ENCODE measurements at regions not wholly inside any gene's neighbourhood (a gene's known extent, or its start where the extent isn't known, plus 50 kb on each side); places are given as distances from the start of the nearest gene placed in this dataset.

DNA sequence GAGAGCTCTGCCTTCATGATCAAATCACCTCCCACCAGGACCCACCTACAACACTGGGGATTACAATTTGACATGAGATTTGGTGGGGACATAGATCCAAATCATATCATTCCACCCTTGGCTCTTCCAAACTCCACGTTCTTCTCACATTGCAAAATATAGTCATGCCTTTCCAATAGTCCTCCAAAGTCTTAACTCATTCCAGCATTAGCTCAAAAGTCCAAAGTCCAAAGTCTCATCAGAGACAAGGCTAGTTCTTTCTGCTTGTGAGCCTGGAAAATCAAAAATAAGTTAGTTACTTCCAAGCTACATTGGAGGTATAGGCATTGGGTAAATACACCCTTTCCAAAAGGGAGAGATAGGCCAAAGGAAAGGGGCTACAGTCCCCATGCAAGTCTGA lies 186.9 kb upstream of the PAPPA start:
- no peak for DNase-seq

DNA sequence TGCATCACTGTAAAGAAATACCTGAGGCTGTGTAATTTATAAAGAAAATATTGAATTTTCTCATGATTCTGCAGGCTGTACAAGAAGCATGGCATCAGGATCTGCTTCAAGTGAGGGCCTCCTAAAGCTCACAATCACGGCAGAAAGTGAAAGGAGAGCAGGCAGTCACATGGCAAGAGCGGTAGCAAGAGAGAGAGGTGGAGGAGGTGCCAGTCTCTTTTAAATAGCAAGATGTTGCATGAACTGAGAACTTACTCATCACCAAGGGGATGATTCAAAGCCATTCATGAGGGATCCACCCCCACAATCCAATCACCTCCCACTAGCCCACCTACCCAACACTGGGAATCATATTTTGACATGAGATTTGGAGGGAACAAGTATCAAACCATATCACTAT lies 184.5 kb upstream of the PAPPA start:
- no peak for DNase-seq

DNA sequence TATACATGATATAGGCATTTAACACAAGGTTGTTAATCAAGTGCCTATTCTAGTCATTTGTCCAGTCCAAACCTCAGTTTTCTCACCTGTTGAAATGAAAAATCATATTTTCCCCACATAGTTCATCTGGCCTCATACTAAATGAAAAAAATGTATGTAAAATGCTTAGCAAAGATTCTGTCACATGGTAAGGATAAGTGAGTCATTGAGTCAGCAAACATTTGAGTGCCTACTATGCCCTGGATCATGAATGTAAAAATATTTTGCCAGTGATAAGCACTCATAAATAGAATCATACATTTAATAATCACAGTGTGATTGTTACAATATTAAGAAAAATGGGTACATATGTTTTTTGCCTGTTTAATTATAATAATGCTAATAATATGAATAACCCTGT lies 181.2 kb upstream of the PAPPA start:
- DNase-seq: no peak

- DNase-seq: peak; percentile 30
These were observed 180.6 kb upstream of the PAPPA start for GRCh38 chr9:115972843-115973595.

GRCh38 chr9:115976781-115977180 lies 176.8 kb upstream of the PAPPA start:
- DNase-seq: no peak

DNA sequence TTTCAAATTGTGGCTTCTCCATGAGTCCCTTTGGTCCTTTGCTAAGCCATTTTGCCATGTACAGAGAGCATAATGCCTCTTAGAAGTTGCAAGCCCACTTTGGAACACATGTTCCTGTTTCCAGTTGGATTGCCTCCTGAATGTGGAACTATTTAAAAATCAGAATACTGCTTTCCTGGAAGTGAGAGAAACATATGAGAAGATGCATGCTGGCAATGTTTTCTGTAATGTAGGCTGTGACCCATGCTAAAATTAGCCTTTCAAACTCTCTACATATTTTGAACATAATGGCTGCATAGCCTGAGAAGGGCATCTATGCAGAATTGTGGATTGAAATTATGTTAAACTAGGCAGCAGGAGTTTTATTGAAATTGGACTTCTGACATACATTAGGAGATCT lies 175.5 kb upstream of the PAPPA start:
- no peak for DNase-seq

GRCh38 chr9:115978659-115979096 lies 174.9 kb upstream of the PAPPA start:
- no peak for DNase-seq

DNA sequence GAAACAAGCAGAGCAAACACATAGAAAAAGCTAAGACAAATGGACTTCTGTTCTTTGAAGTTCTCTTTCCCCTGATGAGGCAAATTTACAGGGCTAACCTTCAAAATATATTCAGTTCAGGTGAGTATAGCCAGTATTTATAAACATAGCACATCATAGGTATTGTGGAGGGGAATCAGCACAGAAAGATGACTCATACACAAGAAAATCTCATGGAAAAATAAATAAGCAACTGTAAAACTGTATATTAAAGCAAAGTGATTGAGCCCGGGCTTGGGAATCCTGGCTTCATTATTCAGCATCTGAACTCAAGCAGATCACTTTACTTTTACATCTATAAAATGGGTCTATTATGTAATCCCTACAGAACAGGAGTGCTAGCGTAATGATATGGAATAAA lies 173.5 kb upstream of the PAPPA start:
- DNase-seq: no peak

GRCh38 chr9:115980502-115980901 lies 173.1 kb upstream of the PAPPA start:
- no peak for DNase-seq

GRCh38 chr9:115980976-115981375 lies 172.6 kb upstream of the PAPPA start:
- DNase-seq: no peak

GRCh38 chr9:115983366-115983765 lies 170.2 kb upstream of the PAPPA start:
- no peak for DNase-seq

DNA sequence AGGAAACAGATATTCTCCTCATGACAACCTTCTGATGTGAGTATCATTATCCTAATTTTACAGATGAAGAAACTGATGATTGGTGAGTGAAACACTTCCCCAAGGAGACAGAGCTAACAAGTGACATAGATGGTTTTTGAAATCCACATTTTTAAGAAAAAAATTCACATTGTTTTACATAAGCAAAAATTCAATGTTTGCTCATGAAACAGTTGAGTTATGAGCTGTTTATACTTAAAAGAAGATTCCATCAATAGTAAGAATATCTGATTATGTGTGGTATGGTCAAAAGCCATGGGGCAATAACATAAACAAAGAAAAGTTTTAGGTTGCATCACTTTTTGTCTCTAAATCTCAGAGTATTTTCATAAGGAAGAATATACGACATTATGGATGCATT lies 167.9 kb upstream of the PAPPA start:
- no peak for DNase-seq

GRCh38 chr9:115986508-115986907 lies 167.1 kb upstream of the PAPPA start:
- DNase-seq: no peak

DNA sequence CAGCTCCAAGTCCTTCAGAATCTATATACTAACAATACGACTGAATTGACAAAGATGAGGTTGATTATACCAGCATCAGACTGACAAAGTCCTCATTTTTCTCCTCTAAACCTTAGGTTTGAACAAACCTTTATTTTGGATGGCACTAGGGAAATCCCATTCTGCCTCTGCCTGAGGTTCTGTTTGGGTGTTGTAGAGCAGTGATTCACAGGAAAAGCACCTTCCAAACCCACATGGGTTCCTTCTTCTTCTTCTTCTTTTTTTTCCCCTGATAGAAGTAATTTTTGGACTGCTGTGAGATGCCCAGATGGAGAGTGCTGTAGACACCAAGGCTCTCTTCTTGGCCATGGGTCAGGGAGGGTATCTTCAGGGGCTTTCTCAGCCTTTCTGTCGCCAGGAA lies 164.9 kb upstream of the PAPPA start:
- DNase-seq: no peak

- no peak for DNase-seq
These were observed 163.8 kb upstream of the PAPPA start for GRCh38 chr9:115989831-115990230.

DNA sequence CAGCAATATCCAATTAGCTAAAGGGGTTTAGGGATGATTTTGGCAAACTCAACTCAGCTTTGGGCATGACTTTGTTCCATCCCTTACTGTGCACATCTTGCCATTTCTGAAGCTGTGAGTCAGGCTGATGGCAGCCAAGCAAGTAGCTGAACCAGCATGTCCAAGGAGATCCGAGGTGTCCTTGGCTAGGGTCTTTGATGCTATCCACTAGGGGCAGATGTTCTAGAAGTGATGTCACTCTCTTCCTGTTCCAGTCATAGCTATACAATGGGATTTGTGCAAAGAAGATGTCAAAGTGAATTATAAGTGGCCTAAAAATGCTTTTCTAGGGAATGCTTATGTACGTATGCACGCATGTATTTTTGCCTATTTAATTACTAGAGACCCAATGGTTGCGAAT lies 160.8 kb upstream of the PAPPA start:
- no peak for DNase-seq

GRCh38 chr9:115997923-115998322 lies 155.7 kb upstream of the PAPPA start:
- no peak for DNase-seq

- no peak for DNase-seq
These were observed 154.9 kb upstream of the PAPPA start for GRCh38 chr9:115998666-115999065.

- no peak for DNase-seq
These were observed 154.1 kb upstream of the PAPPA start for GRCh38 chr9:115999498-115999897.

DNA sequence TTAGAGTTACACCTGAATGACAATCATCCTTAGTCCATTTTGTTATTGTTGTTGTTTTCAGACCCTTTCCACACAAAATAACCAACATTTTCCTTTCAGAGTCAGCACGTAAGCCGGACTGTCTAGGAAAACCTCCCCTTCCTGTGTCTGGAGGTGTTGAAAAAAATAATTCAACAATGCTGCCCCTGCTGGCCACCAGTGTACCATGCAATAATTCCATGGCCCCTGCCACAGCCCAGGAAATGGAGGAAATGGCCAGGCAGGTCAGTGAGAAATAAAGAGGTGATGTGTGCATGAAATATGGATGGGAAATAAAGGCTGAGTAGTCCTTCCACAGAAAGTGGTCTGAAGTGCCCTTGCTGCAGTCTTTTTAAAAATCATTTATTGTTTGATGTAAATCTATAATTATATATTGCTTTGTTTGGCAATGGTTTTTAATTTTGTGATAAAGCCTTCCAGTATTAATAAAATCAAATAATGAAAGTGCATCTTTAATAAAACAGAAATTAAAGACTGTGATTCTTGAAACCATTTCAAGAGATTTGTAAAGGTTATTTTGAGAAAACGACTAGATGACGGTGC lies 152.8 kb upstream of the PAPPA start:
- no peak for DNase-seq

GRCh38 chr9:116002181-116002580 lies 151.4 kb upstream of the PAPPA start:
- DNase-seq: no peak

DNA sequence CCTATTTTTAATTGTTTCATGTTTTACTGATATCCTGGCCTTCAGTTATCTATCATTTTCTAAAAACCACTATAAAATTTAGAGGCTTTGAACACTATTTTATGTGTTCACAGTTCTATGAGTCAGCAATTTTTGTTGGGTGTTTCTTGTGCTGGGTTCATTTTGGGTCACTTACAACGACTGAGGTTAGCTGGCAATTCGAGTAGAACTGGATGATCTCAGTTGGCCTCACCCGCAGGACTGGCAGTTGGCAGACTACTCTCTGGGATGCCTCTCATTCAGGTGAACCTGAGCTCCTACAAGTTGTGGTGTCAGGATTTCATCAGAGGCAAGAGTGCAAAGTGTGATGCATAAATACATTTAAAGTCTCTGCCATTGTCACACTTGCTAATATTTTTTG lies 151.0 kb upstream of the PAPPA start:
- DNase-seq: no peak

DNA sequence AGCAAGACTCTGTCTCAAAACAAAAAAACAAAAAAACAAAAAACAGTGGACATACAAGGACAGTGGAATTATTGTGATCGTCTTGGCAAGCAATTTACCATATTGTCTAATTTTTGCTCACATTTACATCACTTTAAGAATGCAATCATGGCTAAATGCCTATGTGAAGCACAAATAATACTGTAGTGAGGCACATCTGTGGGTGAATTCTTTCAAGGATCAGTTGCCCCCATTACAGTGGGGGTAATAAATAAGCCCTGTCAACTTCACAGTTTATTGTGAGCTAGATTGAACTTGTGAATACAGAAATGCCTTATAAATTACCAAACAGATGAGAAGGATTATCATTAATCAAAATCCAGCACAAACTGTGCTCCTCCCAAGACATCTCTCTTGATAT lies 150.2 kb upstream of the PAPPA start:
- DNase-seq: no peak

- no peak for DNase-seq
These were observed 148.4 kb upstream of the PAPPA start for GRCh38 chr9:116005205-116005604.

GRCh38 chr9:116007824-116008223 lies 145.8 kb upstream of the PAPPA start:
- no peak for DNase-seq
